HG02938 (cell line): ENCODE measurements at regions not wholly inside any gene's neighbourhood (a gene's known extent, or its start where the extent isn't known, plus 50 kb on each side); places are given as distances from the start of the nearest gene placed in this dataset.
"Not testable (repeated sequence)": the region's sequence is repeated elsewhere in the genome, so short reads cannot be mapped to it uniquely, and the experiment has no call there.

Experiments used
- ATAC-seq: cut with Tn5 transposase; IDR thresholded peaks from one replicate; pipeline ENCODE4 v1.9.1; 2021; ENCODE audit warnings: mild to moderate bottlenecking, moderate library complexity; ENCODE audit not compliant: unreplicated experiment

- no peak for ATAC-seq
Measured at GRCh38 chr14:55884819-55885218, 233.4 kb upstream of the PELI2 start.

GRCh38 chr14:55889124-55889523 is 229.1 kb upstream of the PELI2 start:
- no peak for ATAC-seq

GRCh38 chr14:55891692-55892091 is 226.5 kb upstream of the PELI2 start:
- no peak for ATAC-seq

GRCh38 chr14:55892906-55893305 is 225.3 kb upstream of the PELI2 start:
- ATAC-seq, result no peak

GRCh38 chr14:55893705-55894104 is 224.5 kb upstream of the PELI2 start:
- ATAC-seq, result no peak

GRCh38 chr14:55897031-55897430 is 221.2 kb upstream of the PELI2 start:
- ATAC-seq, result no peak

- no peak for ATAC-seq
Measured at GRCh38 chr14:55898938-55899337, 219.3 kb upstream of the PELI2 start.

- no peak for ATAC-seq
Measured at GRCh38 chr14:55899531-55899930, 218.7 kb upstream of the PELI2 start.

GRCh38 chr14:55900749-55901148 is 217.5 kb upstream of the PELI2 start:
- no peak for ATAC-seq

- ATAC-seq, result no peak
Measured at GRCh38 chr14:55901291-55901690, 216.9 kb upstream of the PELI2 start.

- ATAC-seq, result no peak
Measured at GRCh38 chr14:55902241-55902640, 216.0 kb upstream of the PELI2 start.

GRCh38 chr14:55904086-55904485 is 214.1 kb upstream of the PELI2 start:
- no peak for ATAC-seq

GRCh38 chr14:55908106-55908505 is 210.1 kb upstream of the PELI2 start:
- no peak for ATAC-seq

- no peak for ATAC-seq
Measured at GRCh38 chr14:55909879-55910278, 208.3 kb upstream of the PELI2 start.

- ATAC-seq, result no peak
Measured at GRCh38 chr14:55910601-55911243, 207.5 kb upstream of the PELI2 start.

GRCh38 chr14:55911776-55912175 is 206.4 kb upstream of the PELI2 start:
- no peak for ATAC-seq

GRCh38 chr14:55912344-55912743 is 205.9 kb upstream of the PELI2 start:
- ATAC-seq, result no peak

GRCh38 chr14:55913324-55914025 is 204.7 kb upstream of the PELI2 start:
- ATAC-seq, result no peak

- no peak for ATAC-seq
Measured at GRCh38 chr14:55914771-55915170, 203.4 kb upstream of the PELI2 start.

GRCh38 chr14:55915456-55915855 is 202.8 kb upstream of the PELI2 start:
- no peak for ATAC-seq

- not testable (repeated sequence) for ATAC-seq
Measured at GRCh38 chr14:55919800-55920199, 198.4 kb upstream of the PELI2 start.

- ATAC-seq, result no peak
Measured at GRCh38 chr14:55921511-55921910, 196.7 kb upstream of the PELI2 start.

- no peak for ATAC-seq
Measured at GRCh38 chr14:55926007-55926406, 192.2 kb upstream of the PELI2 start.
